ENCODE measurements at regions not wholly inside any gene's neighbourhood (a gene's known extent, or its start where the extent isn't known, plus 50 kb on each side); places are given as distances from the start of the nearest gene placed in this dataset.

DNA sequence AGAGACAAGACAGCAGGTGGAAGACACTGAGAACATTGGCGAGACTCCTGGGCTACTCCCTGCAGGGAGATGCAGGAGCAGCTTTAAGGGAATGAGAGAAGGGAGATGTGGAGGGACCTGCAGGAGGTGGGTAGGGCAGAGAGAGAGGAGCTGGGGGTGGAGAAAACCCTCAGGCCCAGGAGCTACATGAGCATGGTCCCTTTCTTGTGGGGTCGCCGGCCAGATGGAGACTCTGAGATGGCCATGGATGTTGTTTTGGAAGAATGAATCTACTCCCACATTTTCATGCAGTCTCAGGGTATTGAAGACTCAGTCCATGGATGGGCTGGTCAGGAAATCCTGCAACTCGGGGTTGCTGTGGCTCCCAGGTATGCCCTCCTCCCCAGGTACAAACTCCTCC is 1381.9 kb downstream of the TBC1D22A start:
- Histone ChIP-seq H3K27ac (ENCODE audit: extremely low read length, insufficient read depth, low read length) (no peak overlapping the region), H3K4me1 (ENCODE audit: insufficient read depth, low read length) (no peaks in the 10 kb centered on the region), H4K20me1 (ENCODE audit: insufficient read depth, low read length) (no peaks in the 10 kb centered on the region), H3K9ac (ENCODE audit: insufficient read depth, low read depth, low read length) (no peak overlapping the region), H3K4me3 (replicated peaks in 1 of 3; ENCODE audit: insufficient read depth in 1 of 3, low read depth in 2 of 3, low read length in 3 of 3) (no peak overlapping the region), H3K4me2 (ENCODE audit: low read depth, low read length) (no peak overlapping the region), H3K36me3 (replicated peaks in 1 of 2; ENCODE audit: control insufficient read depth in 1 of 2, insufficient read depth in 2 of 2, low read length in 2 of 2) (no peaks in the 10 kb centered on the region), H2AFZ (ENCODE audit: low read length) (no peak overlapping the region), H3K79me2 (ENCODE audit: insufficient read depth, low read length) (no peaks in the 10 kb centered on the region), H3K27me3 (ENCODE audit: control insufficient read depth in 1 of 2, insufficient read depth in 2 of 2, low read length in 2 of 2) (peaks cover 4 to 27% of the 10 kb centered on the region in 2 experiments; a peak in 4 of 5 replicates), H3K9me3 (ENCODE audit: low read length) (no peaks in the 10 kb centered on the region)
- FAIRE-seq: no peak
- POLR2A ChIA-PET: no interaction called here
- CTCF ChIA-PET (ENCODE audit: low intra/inter-chr PET ratio, low total read pairs): no interaction called here
- intact Hi-C loops (cut with micrococcal nuclease; ENCODE audit: unreplicated experiment): no loop called here
- in situ Hi-C loops (cut with HindIII; ENCODE audit: extremely low pct_ligation_motif_present, low pct_unique_long_range_greater_than_20kb): no loop called here
- no peak for DNase-seq (ENCODE audit: low spot score)
- no peak for ATAC-seq
- no TSS peak for BruUV-seq (replicated peaks)
- WGBS (ENCODE audit: low lambda C conversion rate): 0% methylated on average over 3 of the region's 4 CpGs
- TF ChIP-seq, protein P1, sequence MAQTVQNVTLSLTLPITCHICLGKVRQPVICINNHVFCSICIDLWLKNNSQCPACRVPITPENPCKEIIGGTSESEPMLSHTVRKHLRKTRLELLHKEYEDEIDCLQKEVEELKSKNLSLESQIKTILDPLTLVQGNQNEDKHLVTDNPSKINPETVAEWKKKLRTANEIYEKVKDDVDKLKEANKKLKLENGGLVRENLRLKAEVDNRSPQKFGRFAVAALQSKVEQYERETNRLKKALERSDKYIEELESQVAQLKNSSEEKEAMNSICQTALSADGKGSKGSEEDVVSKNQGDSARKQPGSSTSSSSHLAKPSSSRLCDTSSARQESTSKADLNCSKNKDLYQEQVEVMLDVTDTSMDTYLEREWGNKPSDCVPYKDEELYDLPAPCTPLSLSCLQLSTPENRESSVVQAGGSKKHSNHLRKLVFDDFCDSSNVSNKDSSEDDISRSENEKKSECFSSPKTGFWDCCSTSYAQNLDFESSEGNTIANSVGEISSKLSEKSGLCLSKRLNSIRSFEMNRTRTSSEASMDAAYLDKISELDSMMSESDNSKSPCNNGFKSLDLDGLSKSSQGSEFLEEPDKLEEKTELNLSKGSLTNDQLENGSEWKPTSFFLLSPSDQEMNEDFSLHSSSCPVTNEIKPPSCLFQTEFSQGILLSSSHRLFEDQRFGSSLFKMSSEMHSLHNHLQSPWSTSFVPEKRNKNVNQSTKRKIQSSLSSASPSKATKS (CRISPR knock-in tag; IDR thresholded peaks at IDR 0.05): no peak
- no peak for TF ChIP-seq ZBTB20 (CRISPR knock-in tag; IDR thresholded peaks at IDR 0.05; ENCODE audit: borderline replicate concordance, low read depth)
- TF ChIP-seq, protein P2, sequence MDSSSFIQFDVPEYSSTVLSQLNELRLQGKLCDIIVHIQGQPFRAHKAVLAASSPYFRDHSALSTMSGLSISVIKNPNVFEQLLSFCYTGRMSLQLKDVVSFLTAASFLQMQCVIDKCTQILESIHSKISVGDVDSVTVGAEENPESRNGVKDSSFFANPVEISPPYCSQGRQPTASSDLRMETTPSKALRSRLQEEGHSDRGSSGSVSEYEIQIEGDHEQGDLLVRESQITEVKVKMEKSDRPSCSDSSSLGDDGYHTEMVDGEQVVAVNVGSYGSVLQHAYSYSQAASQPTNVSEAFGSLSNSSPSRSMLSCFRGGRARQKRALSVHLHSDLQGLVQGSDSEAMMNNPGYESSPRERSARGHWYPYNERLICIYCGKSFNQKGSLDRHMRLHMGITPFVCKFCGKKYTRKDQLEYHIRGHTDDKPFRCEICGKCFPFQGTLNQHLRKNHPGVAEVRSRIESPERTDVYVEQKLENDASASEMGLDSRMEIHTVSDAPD (CRISPR knock-in tag; IDR thresholded peaks at IDR 0.05): no peak
- no peak for TF ChIP-seq RCOR2 (CRISPR knock-in tag; IDR thresholded peaks at IDR 0.05)
- no peak for TF ChIP-seq THAP11 (CRISPR knock-in tag; IDR thresholded peaks at IDR 0.05)
- no peak for TF ChIP-seq ZNF883 (CRISPR knock-in tag; IDR thresholded peaks at IDR 0.05; ENCODE audit: not compliant biosample characterization)
- TF ChIP-seq ARNT2 (CRISPR knock-in tag; IDR thresholded peaks at IDR 0.05; ENCODE audit: low read depth): no peak
- TF ChIP-seq TOE1 (CRISPR knock-in tag; IDR thresholded peaks at IDR 0.05): no peak
- no peak for TF ChIP-seq GATA4 (IDR thresholded peaks at IDR 0.05; ENCODE audit: borderline replicate concordance, low read depth)
- no peak for TF ChIP-seq FIP1L1 (IDR thresholded peaks at IDR 0.05; ENCODE audit: borderline replicate concordance, insufficient read depth, low read depth, low read length)

Data from HepG2 (cell line).